Stimulated activated CD4-positive, alpha-beta T cell treated with anti-CD3 and anti-CD28 coated beads, Interleukin-1b, Interleukin-23, amount 100 ng/mL, for 24 hours (primary cell): ENCODE measurements at regions not wholly inside any gene's neighbourhood (a gene's known extent, or its start where the extent isn't known, plus 50 kb on each side); places are given as distances from the start of the nearest gene placed in this dataset.

Experiments used
- DNase-seq, 4 experiments: peaks; one replicate each; pipeline ENCODE4 v3.0.0-alpha.2; 2020; ENCODE audit warnings: low read depth in 4 of 4, low spot score in 1 of 4

DNA sequence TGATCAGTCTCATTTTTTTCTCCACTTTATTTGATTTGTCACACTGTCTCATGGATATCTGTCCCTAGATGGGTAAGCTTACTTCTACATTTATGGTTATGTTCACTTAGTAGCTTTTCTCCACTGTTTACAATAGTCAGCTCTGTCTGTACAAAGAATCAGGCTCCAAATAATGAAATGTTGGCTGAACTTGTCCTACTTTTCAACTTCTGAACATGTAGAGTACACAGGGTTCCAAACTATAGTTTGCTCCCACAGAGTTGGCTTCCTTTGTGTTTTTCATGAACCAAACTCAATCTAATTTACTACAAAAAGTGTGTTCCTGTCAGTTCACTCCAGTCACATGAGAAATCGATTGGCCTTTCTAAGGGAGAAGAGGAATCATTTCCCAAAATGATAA lies 175.0 kb downstream of the CCDC71L start:
- DNase-seq, result no peak

DNA sequence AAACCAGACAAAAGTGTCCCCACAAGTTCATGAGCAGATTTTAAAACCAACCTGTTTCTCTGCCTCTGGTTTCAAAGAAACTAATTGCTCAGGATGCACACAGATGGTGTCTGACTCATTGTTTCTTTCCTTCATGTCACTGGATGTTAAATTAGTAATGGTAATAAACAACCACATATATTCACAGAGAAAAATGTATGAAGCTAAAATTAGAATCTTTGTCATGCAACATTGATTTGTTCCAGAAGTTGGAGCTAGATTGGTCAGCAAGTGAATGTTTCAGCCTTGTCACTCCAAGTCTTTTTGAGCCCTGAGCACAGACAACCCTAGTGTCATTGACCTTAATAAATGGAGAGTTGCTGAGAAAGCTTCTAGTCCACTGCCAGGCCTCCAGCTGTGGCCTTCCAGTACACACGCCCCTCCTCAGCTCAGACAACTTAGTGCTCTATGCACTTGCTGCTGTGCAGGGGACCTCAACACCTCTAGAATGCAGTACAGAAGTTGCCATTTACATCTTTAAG lies 175.9 kb downstream of the CCDC71L start:
- no peak for DNase-seq

DNA sequence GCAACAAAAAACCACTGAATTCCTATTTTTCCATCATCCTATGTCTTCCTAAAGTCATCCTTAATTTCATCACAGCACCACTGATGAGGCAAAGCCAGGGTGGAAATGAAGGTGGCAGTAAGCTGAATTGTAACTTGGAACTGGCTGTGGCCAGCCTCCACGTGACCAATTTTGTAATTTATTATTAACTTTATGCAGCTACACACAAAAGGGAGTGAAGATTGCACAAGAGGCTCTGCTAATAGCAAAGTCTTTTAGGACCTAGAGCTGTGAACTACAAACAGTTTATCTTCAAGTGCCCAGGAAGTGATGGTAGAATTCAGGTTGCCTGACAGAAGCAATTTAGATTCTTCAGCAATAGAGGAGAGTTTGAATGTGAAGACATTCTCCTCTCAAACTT lies 176.4 kb downstream of the CCDC71L start:
- DNase-seq, result no peak

DNA sequence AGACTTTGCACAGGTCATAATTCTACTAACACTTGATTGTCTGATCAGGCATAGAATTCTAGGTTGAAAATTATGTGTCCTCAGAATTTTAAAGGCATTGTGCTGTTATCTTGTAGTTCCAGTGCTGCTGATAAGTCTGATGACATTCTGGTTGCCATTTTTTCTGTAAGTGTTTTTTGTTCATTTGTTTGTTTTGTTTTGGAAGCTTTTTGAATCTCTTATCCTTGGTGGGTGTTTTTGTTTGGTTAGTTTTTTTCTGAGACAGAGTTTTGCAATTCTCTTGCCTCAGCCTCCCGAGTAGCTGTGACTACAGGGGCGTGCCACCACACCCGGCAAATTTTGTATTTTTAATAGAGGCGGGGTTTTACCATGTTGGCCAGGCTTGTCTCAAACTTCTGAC lies 178.9 kb downstream of the CCDC71L start:
- no peak for DNase-seq

DNA sequence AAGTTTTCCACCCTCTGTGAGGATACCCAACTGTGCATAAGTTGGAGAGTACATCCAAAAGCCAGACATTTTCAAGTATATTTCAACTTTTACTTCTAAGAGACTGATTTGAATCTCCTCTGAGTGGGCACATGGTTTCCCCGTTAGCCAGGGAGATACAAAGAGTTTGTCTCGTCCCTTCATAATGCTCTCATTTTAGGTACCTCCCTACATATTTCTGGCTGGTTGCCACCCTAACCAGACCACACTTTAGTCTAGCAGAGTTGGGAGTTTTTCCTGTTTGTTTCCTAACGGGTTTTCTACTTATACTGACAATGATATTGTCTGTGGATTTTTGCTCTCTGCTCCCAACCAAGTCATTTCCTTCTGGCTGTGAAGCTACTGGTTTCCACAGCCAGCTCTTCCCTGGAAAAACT lies 180.3 kb downstream of the CCDC71L start:
- no peak for DNase-seq

DNA sequence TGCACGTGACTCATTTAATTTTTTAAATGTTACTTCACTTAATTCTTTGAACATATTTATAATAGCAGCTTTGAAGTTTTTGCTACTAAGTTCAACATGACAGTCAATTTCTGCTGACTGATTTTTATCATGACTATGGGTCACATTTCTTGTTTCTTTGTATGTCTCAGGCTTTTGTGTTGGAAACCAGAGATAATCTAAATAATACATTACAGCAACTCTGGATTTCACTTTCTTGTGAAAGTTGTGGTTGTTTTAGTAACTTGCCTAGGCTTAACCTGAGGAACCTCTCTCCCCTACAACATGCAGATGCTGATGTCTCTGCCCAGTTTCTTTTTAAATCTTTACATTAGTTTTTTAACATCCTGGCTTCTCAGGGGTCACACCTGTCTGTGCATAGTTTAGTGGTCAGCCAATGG lies 180.8 kb downstream of the CCDC71L start:
- no peak for DNase-seq

DNA sequence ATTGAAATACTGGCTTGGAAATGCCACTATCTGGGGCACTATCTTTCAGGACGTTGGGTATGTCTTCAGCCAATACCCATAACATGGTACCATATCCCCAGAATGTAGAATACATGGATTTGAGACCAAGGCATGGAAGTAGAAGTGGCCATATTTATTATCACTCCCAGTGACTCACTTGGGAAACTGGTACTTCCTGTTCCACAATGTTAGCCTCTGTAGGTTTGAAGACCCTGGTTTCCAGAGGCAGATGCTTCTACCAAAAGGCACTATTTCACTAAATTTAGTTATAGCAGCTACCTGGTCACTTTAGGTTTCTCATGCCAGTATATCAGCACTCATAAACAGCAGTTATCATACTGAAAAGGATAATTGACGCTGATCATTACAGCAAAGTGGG lies 184.2 kb downstream of the CCDC71L start:
- DNase-seq, result no peak

DNA sequence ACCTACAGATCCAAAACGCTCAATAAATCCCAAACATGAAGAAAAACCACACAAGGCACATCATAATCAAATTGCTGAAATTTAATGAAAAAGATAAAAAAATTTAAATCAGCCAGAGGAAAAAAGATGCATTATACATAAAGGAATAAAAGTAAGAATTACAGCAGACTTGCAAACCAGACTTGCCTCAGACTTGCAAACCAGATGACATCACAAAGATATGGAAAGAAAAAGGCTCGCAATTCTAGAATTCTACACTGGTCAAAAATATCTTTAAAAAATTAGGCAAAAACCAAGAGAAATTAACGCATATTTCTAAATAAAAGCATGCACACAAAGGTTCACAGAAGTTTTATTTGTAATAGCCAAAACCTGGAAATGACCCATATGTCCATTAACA lies 188.0 kb upstream of the NAMPT start:
- no peak for DNase-seq

DNA sequence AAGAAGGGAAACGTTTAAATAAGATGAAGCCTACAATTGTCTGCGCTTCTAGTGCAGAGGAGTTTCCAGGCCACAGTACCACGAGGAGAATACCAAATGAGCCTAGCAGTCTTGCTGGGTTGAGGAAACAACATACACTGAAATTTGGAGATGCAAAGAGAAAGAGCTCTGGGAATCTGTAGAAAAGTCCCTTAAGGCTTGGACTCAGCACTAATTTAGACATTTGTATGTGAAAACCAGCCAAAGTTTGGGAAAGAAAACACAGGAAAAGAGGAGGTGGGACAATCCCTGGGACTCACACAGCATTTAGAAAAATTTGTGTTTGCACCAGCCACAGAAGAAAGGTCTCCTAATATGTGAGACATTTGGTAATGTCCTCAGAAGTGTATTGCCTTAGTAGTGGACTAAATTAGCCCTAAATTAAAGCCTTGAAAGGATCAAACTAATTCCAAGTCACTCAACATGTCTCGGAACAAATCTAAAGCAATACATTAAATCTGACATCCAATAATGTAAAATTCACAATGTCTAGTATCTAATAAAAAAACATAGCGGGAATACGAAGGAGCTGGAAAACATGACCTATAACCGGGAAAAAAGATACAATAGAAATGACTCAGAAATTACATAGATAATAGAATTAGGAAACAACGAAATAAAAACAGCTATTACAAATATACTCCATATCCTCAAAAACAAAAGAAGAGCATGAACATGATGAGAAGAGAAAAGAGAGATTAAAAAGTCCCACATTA lies 187.1 kb upstream of the NAMPT start:
- no peak for DNase-seq

DNA sequence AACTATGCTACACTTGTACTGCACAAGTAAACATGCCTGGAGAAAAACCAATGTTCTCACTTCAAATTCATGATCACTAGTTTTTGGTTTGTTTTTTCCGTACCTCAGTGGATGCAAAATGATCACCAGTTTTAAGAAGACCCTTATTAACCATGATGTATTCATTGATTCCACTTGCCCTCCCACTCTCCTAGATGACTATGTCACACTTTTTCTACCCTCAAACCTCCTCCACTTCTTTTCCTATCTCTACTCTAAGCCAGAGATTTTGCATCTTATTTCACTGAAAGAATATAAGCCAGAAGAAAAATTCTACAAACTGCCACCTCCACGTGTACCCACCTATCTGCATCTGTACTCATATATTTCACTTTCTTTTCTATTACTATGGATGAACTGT lies 186.2 kb upstream of the NAMPT start:
- DNase-seq, result no peak

DNA sequence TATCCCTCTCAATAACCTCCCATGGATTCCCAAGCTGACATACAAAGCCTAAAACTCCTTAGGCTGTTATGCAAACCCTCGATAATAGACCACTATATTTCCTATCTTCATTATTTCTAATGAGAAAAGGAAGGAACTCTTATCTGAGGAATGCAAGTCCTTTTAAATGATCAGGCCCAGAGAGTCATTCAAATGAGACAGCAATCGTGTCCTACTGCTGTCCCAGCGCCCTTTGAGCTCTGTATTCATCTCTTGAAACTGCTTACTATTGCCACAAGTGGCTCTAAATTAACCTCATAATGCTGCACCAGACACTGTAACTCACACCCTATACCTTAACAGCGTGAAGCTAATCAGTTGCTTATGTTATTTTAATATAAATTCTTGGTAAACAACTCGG lies 182.1 kb upstream of the NAMPT start:
- no peak for DNase-seq

DNA sequence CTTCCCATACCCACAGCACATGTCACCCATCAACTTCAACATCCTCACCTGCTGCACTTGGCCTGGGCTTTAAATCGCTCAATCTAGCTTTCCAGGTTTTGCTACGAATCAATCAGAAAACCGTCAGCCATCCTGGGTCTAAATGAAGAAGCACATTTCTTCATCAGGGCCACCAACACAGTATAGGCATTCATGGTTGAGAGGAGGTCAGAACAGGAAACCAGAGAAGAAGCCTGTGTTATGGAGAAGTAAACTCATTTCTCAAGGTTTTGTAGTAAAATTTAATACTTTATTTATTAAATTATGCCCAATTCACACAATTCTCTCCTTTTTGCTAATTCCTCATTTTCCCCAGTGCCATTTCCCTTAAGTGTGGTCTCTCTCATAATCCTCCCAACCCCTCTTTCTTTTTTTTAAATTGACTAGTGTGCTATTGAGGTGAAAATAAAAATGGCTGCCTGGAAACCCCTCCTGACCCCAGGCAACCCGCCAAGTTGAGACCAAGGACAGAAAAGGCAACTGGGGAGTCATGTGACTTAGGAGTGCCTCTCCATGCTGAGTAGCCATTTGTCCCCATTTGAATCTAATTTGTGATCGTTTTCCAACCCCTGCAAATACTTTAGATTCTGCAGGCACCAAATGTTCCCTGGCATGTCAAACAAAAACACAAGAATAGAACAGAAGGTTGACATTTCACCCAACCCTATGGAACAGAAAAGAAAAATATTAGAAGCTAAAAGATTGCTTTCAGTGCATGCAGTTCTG lies 181.1 kb upstream of the NAMPT start:
- DNase-seq, result no peak

DNA sequence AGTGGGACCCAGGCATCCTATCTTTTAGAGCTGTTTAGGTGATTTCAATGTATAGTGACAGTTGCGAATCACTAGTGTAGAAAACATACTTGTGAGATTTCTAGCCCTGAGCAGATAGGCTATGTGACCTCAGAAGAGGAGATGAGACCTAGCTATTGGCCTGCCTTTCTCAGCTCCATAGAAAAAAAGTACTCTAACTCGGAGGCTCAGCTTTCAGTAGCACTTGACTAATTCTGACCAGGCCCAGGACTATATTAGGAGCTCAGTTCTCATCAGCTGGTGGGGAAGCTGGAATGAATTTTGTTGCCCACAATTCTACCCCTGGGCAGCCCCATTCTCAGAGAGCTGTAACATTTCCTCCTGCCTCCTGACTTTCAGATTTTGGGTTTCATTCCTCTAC lies 179.9 kb upstream of the NAMPT start:
- no peak for DNase-seq

DNA sequence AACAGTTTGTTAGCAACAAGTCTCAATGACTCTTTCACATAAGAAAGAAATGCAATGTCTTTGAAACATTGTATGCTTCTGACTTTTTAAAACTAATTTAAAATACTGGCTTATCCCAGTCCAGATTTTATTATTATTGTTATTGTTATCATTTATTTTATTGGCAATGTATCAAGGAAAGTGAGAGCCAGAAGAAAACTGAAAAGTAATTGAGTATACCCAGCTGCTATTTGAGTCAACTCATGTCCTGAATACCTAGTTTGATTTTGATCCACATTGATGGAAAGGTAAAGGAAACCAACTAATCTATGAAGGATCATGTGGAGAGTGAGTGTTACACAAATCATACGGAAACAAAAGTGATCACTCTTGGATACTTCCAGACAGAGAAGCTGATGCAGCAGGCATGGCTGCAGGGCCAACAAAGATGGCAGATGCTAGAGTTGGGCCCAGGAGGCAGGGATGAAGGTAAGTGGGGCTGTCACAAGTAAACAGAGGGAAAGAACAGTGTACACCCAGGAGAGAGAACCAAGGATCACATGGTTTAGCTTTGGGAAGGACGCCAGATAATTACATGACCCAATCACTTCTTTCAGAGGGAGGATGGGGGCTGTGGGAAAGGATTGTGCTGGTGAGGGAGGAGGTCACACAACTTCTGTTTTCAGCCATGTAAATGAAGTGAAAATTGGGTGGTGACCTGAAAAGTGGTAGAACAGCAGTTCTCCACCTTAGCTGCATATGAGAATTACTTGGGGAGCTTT lies 179.2 kb upstream of the NAMPT start:
- no peak for DNase-seq

DNA sequence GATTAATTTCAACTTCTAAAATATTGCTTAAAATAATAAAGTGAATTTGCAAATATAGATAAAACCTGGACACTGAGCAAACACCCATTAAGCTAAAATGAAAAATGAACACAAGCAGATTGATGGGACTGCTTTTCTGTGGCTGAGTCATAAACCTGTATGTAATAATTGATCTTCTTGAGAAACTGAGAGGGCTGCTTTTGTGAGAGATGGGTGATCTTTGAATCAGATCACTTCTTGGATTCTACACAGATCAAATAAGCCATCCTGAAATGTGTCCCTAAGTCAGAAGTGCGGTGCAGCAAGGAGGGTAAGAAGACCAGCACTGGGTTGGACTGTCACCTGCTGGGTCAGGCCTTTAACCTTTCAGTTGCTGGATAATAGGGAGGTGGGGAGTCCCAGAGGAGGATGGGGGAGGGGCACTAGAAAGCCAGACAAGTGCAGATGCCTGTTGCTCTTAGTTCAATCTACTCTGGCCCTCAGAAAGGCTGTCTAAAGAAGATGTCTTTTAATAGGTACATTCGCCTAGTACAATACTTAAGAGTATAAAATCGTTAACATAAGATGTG lies 178.2 kb upstream of the NAMPT start:
- no peak for DNase-seq

DNA sequence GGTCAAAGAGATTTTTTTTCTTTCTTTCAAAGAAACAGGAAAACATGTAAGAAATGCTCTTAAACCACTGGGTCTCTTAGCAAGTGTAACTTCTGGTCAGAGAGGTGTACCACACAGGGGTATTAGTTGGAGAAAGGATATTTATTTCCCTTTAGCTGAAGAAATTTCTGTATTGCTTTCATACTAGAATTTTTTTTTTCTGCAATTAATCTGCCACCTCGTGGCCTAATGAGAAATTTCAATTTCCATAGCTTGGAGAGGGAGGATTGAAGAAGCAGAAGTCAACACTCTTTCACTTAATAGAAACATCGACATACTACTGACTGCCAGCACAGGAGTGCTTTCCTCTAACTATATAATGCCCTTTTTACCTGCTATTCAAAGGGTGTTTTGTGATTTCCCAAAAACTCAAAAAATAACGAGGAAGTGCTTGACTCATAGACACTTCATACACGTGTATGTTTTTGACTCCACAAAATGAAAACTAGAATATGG lies 177.6 kb upstream of the NAMPT start:
- no peak for DNase-seq

DNA sequence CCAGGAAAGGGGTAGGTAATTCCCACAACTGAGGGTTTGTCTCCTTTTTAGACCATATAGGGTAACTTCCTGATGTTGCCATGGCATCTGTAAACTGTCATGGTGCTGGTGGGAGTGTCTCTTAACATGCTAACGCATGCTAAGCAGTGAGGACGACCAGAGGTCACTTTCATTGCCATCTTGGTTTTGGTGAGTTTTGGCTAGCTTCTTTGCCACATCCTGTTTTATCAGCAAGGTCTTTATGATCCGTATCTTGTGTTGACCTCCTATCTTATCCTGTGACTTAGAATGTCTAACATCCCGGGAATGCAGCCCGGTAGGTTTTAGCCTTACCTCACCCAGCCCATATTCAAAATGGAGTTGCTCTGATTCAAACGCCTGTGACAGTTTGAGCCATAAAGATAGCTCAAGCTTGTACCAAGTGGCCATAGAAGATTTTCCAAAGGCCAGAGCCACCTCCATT lies 176.0 kb upstream of the NAMPT start:
- DNase-seq, result no peak

DNA sequence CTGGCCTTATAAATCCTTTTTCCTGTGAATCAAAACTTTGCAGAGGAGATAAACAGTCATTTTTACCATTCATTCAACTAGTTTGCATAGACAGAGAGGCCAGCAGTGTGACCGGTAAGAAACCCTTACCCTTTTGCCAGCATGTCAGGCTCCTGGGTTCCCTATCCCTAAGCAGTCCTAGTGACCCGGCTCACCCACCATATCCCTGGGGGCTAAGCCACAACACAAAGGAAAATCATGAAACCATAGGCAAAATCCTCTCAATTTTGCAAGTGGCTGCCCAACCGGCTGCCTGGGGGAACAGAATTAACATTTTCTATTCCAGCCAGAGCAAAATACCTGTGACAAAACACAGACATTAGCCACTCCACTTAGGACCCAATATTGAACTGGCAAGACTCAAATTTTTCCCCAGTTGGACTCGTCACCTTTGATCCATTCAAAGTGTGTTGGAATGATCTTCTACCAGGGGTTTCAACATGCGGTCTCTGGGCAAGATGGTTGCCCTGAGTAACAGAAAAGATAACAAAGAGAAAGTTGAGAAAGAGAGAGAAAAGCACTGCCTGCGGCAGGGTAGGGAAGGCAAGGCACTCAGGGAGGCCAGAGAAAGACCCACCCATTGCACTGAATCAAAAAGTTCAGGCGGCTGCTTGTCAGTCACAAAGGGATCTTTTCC lies 174.8 kb upstream of the NAMPT start:
- no peak for DNase-seq

DNA sequence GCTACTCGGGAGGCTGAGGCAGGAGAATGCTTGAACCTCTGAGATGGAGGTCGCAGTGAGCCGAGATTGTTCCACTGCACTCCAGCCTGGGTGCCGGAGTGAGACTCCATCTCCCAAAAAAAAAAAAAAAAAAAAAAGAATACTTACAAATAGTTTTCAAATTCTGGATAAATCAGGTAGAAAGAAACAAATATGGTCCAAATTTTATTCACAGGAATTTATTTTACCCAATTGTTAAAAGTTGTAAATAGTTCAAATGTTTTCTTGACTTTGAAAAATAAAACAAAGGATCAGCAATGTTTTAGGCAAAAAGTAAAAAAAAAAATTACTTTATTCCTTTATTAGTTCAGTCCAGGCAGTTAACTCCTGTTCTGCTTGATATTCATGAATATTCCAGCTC lies 172.9 kb upstream of the NAMPT start:
- DNase-seq, result no peak

DNA sequence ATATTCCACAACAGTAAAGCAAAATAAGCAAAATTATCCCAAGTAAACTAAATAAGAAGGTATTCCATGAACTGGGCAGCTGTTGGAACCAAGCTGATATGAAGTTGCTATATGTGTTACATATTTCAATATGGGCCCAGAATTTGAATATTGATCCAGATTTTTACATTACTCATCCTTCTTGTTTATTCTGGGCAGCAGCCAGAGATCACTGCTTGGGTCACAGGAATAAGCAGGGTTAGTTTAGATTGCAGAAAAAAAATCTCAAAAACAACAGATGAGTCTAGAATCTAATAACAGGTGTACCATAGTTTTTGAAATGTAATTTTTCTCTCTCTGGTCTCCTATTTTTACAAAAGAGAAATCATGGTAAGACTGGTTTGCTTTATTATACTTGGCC lies 171.5 kb upstream of the NAMPT start:
- no peak for DNase-seq
